HUES48 (cell line): ENCODE measurements at regions not wholly inside any gene's neighbourhood (a gene's known extent, or its start where the extent isn't known, plus 50 kb on each side); places are given as distances from the start of the nearest gene placed in this dataset.

Experiments
- H3K27ac ChIP-seq: one replicate; pipeline ENCODE4 v1.7.0; 2013; ENCODE audit warnings: low read depth, low read length, inconsistent platforms
- H3K27me3 ChIP-seq: 2 replicates; pipeline ENCODE4 v1.6.1; 2013; ENCODE audit warnings: mild to moderate bottlenecking, low read length; ENCODE audit not compliant: control insufficient read depth, insufficient read depth
- H3K36me3 ChIP-seq: 2 replicates; pipeline ENCODE4 v1.6.1; 2013; ENCODE audit warnings: low read length; ENCODE audit not compliant: control insufficient read depth, insufficient read depth
- H3K4me1 ChIP-seq: 2 replicates; pipeline ENCODE4 v1.6.1; 2013; ENCODE audit warnings: mild to moderate bottlenecking, low read length; ENCODE audit not compliant: control insufficient read depth, insufficient read depth
- H3K4me3 ChIP-seq: 2 replicates; pipeline ENCODE4 v1.5.1; 2013; ENCODE audit warnings: mild to moderate bottlenecking, low read depth, low read length
- H3K9ac ChIP-seq: 2 replicates; pipeline ENCODE4 v1.6.1; 2013; ENCODE audit warnings: mild to moderate bottlenecking, low read depth, low read length, moderate library complexity
- H3K9me3 ChIP-seq: 2 replicates; pipeline ENCODE4 v1.6.1; 2013; ENCODE audit warnings: low read length; ENCODE audit not compliant: control insufficient read depth, insufficient read depth

DNA sequence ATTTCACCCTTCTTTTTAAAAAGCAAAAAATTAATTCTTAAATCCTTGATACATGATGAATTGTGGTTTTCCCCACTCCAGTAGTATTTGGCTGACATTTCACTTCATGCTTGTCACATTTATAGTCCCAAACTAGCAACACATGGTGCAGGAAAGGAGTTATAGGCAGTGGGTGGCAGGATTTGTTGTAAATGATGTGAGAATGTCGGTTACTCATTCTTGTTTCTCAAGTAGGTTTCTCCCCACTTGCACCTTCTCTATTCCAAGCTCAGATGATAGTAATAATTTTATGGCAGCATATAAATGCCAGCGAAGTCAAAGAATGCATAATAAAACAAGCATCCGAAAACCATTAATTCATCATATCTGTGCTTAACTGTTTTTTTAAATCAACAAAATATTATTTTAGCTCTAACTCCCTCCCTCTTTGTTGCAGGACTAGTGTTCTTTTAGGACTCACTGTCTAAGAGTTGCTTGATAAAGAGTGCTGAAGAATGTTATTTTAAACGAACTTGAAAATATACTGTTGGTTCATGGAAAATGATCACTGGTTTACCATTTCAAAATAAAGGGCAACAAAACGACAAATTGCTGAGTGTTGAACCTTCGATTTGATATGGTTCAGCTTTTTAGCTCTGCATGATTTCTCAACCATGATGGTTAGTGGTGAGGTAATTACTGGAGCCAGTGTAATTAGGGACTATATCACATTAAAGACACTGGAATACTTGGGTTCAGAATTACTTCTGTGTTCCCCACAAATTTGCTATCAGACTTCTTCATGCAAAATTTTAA is 88.1 kb upstream of the ADAMTSL1 start:
- no peaks in the 10 kb centered on the region for H3K27me3 ChIP-seq
- H3K27ac ChIP-seq: no peak overlapping the region
- H3K4me3 ChIP-seq: no peak overlapping the region
- H3K4me1 ChIP-seq: peaks cover 6% of the 10 kb centered on the region
- no peaks in the 10 kb centered on the region for H3K36me3 ChIP-seq
- H3K9ac ChIP-seq: no peak overlapping the region
- H3K9me3 ChIP-seq: no peaks in the 10 kb centered on the region

DNA sequence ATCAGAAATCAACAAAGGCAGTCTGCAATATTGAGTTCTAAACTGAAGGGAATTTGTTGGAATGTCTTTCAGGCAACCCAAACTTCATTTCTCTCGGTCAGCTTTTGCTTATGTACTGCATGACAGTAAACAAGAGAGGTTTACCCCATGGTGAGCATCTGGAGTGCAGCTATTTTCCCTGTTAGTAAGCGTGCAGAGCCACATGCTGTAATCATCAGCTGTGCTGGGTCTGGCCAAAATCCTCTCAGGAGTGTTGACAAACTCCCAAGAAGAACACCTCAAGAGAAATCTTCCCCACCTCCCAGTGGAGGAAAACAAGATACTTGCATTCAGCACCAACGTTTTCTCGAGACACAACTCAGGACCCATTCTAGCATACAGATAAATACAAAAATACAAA is 83.6 kb upstream of the ADAMTSL1 start:
- H3K36me3 ChIP-seq: no peaks in the 10 kb centered on the region
- H3K27ac ChIP-seq: no peak overlapping the region
- H3K4me1 ChIP-seq: peaks cover 14% of the 10 kb centered on the region
- no peak overlapping the region for H3K4me3 ChIP-seq
- H3K27me3 ChIP-seq: no peaks in the 10 kb centered on the region
- H3K9ac ChIP-seq: no peak overlapping the region
- no peaks in the 10 kb centered on the region for H3K9me3 ChIP-seq

DNA sequence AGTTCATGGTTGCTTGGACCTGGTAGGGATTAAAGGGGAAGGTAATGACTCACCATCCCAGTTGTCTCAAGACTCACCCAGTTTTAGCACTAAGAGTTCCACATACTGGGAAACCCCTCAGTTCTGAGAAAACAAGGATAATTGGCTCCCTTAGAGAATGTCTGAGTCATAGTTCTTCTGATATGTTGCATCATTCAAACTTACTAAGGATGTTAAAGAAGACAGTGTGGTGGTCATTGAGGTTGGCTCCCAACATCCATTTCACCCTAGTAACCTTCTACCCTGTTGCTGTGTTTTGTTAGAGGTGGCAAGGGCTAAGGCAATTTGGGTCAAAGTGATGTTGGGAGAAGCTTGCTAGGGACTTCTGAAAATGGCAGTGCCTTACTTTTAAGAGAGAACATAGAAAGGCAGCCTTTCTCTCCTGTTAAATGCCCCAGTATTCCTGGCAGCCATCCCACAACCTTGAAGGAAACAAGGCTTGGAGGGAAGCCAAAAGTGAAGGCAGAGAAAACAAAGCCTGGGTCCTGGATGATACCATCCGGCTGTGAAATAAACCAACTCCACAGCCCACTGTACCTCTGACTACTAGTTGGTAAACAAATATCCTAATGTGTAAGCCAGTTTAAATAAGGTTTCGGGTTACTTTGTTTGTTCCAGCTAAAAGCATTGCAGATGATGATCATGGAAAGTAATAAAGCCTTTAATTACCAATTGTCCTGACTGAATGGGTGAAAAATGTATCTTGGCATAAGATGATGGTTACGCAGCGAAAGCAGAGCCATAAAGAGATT is 80.4 kb upstream of the ADAMTSL1 start:
- Histone ChIP-seq H3K27ac (peak overlapping the region; percentile 31), H3K9me3 (no peaks in the 10 kb centered on the region), H3K4me3 (no peak overlapping the region), H3K9ac (no peak overlapping the region), H3K36me3 (no peaks in the 10 kb centered on the region), H3K27me3 (no peaks in the 10 kb centered on the region), H3K4me1 (peaks cover 14% of the 10 kb centered on the region)

DNA sequence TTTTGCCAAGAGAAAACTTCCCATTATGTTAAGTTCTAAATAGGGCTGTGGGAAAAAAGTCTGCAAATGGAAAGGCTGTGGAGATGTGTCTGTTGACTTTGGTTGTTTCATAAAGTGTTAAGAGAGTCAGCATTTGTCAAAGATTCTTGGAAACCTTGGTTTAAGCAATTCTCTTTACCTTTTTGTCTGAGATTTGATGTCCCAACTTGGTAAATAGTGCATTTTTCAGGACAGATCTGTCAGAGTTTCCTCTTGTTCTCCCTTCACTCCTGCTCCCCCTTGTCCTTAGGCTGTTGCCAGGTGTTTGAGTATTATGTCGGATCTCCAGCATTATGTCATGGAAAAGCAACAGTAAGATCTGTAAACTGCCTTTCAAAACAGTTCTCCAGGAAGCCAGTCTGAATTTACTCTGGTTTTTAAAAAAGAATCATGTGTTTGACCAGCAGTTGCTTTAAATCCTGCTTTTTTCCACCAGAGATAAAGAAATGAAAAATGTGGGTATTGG is 79.1 kb upstream of the ADAMTSL1 start:
- Histone ChIP-seq H3K36me3 (no peaks in the 10 kb centered on the region), H3K9ac (no peak overlapping the region), H3K27ac (no peak overlapping the region), H3K4me1 (peaks cover 14% of the 10 kb centered on the region), H3K27me3 (no peaks in the 10 kb centered on the region), H3K9me3 (no peaks in the 10 kb centered on the region), H3K4me3 (no peak overlapping the region)

DNA sequence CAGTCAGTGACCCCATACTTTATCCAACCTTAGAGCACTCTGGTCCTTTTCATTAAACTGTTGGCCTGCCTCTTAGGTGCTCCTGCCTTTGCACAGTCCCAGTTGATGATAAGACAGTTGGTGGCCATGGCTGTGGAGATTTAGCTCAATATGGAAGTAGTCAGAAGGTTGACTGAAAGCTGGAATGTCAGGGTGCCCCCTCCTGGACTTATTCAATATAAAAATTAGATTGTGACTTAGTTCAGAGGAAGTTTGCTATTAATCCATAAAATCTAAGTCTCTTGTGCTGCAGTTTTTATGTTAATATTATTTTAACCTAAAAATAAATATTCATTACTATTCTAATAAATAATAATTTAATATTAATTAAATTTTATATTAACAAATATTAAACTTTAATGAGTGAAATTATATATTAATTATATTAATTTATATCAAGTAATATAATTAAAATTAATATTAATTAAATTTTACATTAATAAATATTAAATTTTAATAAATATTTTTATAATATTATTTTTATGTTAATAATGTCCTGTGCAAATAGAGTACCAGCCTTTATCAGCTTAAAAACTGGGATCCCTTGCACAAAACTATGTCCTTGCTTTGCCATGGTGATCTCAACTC is 77.7 kb upstream of the ADAMTSL1 start:
- Histone ChIP-seq H3K4me3 (no peak overlapping the region), H3K9me3 (no peaks in the 10 kb centered on the region), H3K27me3 (no peaks in the 10 kb centered on the region), H3K4me1 (0 out of 2 replicates have a peak, but pooled peaks cover 8% of the 10 kb centered on the region), H3K27ac (no peak overlapping the region), H3K36me3 (no peaks in the 10 kb centered on the region), H3K9ac (no peak overlapping the region)

DNA sequence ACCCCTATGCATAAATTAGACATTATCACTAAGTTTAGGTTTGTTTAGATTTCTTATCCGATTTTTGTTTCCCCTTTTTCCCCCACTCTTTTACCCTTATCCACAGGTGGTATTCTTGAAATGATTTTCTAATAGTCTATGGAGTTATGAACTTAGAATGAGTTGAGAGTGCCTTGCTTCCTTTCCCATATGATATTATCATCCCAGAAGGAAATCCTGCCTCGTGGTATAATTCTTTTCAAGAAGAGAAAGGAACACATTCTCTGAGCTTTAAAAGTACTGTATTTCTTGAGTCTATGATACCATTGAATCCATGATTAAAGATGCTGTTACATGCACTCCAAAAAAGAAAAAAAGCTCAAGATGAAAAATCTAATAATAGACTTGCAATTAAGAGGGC is 76.9 kb upstream of the ADAMTSL1 start:
- Histone ChIP-seq H3K9me3 (no peaks in the 10 kb centered on the region), H3K9ac (no peak overlapping the region), H3K27ac (no peak overlapping the region), H3K4me3 (no peak overlapping the region), H3K36me3 (no peaks in the 10 kb centered on the region), H3K27me3 (no peaks in the 10 kb centered on the region), H3K4me1 (0 out of 2 replicates have a peak, but pooled peaks cover 8% of the 10 kb centered on the region)

DNA sequence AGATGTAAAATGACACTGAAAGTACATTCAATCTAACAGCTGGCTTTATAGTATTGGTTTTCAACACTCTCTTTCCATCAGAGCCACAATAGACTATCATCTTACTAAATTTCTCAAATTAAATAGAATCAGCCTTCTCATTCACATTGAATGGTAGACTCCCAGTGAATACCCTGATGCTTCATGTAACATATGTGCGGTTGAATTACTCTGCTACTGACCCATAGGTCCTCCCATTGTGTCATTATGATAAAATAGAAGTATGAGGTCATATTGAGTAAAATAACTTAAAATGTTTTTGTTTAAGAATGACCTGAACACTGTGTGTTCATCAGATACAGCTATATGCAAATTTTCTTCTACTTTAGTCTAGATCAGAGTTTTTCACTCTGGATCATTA is 75.9 kb upstream of the ADAMTSL1 start:
- no peaks in the 10 kb centered on the region for H3K36me3 ChIP-seq
- H3K4me1 ChIP-seq: 0 out of 2 replicates have a peak, but pooled peaks cover 8% of the 10 kb centered on the region
- H3K9ac ChIP-seq: no peak overlapping the region
- no peak overlapping the region for H3K4me3 ChIP-seq
- no peak overlapping the region for H3K27ac ChIP-seq
- H3K27me3 ChIP-seq: no peaks in the 10 kb centered on the region
- no peaks in the 10 kb centered on the region for H3K9me3 ChIP-seq

DNA sequence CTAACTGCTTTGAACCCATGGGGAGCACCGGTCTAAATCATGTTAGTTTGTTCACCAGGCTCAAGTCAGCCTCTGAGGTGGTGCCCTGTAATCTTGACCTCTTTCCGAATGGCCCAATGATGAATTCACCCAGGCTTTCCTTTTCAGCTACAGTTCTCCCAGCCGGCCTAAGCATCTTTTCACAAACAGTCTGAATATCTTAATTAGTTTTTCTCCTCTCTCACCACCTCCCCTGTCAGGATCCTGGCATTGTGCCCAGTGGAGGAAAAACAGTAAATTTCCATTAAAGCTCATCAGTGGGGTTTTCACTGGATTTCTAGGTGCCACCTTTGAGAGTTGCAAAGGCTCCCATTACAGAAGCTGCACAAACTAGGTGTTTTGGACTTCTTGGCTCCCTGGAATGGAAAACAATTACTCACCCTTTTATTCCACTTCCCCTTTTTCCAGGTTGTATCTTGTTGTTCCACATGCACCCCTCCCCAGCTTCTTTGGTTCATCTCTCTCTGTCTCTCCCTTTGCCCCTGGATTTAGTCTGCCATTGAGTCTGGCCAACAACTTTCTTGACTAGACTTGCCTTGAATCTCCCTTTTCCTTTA is 69.4 kb upstream of the ADAMTSL1 start:
- H3K9me3 ChIP-seq: no peaks in the 10 kb centered on the region
- no peak overlapping the region for H3K27ac ChIP-seq
- no peaks in the 10 kb centered on the region for H3K27me3 ChIP-seq
- H3K9ac ChIP-seq: no peak overlapping the region
- no peak overlapping the region for H3K4me3 ChIP-seq
- no peaks in the 10 kb centered on the region for H3K36me3 ChIP-seq
- H3K4me1 ChIP-seq: no peaks in the 10 kb centered on the region

DNA sequence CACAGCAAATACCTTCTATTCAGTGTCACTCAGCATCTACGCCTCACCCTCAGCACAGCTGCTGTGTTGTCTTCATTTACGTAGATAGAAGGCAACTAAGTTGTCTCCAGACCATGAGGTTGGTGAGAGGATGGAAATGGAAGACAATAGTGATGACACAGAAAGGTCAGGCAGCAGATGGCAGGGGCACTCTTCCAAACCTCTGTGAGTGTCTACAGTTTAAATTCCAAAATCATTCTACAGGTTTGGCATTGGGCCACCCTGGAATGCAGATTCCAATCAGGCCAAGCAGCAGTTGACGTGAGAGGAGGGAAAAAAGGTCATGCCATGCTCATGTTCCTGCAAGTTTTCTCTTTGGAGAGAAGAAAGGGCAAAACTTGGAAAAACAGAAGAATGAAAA is 68.7 kb upstream of the ADAMTSL1 start:
- H3K9ac ChIP-seq: no peak overlapping the region
- no peaks in the 10 kb centered on the region for H3K36me3 ChIP-seq
- H3K4me1 ChIP-seq: no peaks in the 10 kb centered on the region
- no peaks in the 10 kb centered on the region for H3K9me3 ChIP-seq
- H3K4me3 ChIP-seq: no peak overlapping the region
- H3K27me3 ChIP-seq: no peaks in the 10 kb centered on the region
- no peak overlapping the region for H3K27ac ChIP-seq

DNA sequence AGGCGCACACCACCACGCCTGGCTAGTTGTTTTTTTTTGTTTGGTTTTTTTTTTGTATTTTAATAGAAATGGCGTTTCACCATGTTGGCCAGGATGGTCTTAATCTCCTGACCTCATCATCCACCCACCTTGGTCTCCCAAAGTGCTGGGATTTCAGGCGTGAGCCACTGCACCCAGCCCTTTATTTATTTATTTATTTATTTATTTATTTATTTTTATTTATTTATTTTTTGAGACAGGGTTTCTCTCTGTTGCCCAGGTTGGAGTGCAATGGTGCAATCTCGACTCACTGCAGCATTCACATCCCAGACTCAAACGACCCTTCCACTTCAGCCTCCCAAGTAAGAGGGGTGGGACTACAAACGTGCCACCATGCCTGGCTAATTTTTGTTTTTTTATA is 63.0 kb upstream of the ADAMTSL1 start:
- no peaks in the 10 kb centered on the region for H3K4me1 ChIP-seq
- no peaks in the 10 kb centered on the region for H3K36me3 ChIP-seq
- H3K27me3 ChIP-seq: no peaks in the 10 kb centered on the region
- no peak overlapping the region for H3K27ac ChIP-seq
- no peaks in the 10 kb centered on the region for H3K9me3 ChIP-seq
- H3K9ac ChIP-seq: no peak overlapping the region
- H3K4me3 ChIP-seq: no peak overlapping the region
